ENCODE measurements at regions not wholly inside any gene's neighbourhood (a gene's known extent, or its start where the extent isn't known, plus 50 kb on each side); places are given as distances from the start of the nearest gene placed in this dataset.
"Not testable (repeated sequence)": the region's sequence is repeated elsewhere in the genome, so short reads cannot be mapped to it uniquely, and the experiment has no call there.

DNA sequence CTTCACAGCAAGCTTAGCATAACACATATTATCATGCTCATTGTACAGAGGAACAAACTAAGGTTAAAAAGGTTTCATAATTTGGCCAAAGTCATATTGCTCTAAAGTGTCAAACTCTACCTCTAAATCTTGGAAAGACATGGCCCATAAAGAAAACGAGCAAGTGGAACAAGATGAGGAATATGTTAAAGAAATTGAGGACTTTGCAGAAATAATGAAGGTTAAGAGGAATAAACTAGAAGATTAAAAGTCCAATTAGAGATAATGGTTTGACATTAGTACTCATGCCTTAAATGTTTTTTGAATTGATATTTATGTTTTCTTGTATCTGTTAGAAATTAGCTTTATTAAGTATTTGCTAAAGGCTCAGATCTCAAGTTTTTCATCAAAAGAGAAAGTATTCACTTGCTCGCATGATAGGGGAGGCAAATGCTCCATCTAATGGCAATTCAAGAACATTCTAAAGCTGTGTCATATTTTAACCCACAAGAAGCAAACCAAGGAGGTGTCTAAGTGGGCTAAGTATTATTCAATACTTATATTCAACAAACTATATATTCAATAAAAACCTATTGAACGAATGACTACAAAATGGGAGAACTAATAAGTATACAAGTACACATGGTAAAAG lies 192.9 kb upstream of the SPTLC3 start:
- DNase-seq (ENCODE audit: extremely low spot score, insufficient read length, low read depth): no peak
- no peak for FAIRE-seq

DNA sequence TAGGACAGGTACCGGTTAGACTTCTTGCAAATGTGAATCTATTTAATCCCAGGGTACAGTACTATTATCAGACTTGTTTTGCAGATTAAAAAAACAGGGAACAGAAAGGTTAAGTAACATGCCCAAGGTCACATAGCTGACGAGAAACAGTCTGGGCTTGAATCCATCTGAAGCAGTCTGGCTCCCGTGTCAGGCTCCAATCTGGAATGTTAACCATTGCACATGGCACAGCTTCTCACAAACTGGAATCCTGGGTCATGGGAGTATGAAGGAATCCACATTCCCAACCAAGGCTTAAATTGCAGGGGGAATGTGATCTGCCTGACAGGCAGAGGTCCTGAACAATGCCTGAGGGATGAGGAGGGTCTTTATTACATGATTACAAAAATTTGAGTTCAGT lies 187.5 kb upstream of the SPTLC3 start:
- DNase-seq (ENCODE audit: extremely low spot score, insufficient read length, low read depth) (no peak), FAIRE-seq (no peak)

DNA sequence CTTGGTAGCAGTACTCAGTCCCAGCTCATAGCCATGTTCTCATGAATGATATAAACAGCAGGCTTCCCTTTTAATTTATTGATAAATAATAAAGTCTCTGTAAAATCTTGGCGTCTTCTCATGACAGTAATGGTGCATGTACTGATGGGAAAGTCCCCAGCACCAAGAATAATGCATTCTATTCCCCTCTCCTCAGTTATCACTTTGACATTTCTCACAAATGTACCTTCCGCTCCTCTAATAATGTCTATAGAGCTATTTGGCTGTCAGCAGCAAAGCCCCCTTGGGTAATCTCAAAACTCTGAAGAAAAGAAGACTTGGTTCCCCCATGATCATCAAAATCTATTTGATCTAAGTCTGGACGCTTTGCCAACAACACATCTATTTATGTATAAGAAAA lies 185.0 kb upstream of the SPTLC3 start:
- DNase-seq (ENCODE audit: extremely low spot score, insufficient read length, low read depth): no peak
- FAIRE-seq: no peak

DNA sequence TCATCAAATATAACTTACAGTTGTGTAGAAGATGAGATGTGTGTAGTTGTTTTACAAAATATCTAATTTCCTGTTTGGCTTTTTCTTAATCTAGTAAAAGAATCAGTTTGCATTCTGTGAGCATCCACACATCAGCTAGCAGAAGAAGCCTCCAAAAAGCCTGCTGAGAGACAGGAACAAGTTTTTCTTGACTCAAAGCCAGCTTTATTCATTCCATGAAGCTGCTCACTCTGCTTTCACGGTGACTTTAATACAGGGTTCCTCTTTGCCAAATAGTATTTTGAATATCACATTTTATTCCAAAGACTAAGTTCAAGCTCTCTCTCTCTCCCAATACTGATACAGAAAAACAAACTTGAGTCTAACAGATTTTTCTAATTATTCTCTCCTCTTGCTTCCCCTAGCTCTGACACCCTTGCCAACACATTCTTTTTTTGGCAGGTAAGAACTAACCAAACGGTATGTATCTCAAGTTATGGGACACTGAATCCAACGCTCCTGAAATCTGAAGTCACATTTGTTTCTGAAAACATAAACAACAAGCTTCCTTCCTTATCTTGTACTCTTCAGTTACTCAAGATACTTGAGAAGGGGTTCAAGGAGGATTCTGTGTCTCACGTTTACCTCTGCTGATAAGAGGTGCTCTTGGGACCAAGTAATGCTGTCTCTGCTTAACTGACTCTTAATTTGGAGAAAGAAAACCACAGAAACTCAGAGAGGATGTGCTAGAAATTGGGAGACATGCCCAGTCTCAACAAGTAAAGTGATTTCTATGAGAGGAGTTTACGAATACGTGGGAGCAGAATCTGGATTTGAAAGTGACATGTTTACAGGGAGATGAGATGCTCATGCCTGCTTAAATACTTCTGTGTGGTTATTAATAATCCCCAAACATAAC lies 184.2 kb upstream of the SPTLC3 start:
- no peak for FAIRE-seq
- no peak for DNase-seq (ENCODE audit: extremely low spot score, insufficient read length, low read depth)

DNA sequence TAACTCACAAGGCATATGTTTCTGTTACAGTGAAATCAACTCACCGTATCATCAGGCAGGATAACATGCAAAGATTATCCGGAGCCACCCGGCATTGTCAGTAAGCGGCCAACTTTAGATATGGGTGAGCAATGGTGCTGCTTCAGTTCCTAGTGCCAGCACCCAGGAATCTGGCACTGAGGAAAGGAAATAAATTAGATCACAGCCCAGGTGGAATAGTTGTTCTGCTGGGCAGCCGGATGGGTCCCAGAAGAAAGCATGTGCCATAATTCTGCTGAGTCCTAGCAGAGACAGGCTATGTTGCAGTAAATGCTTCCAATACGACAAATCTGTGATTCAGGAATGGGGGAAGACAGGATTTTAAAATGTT lies 183.6 kb upstream of the SPTLC3 start:
- DNase-seq (ENCODE audit: extremely low spot score, insufficient read length, low read depth) (no peak), FAIRE-seq (no peak)

DNA sequence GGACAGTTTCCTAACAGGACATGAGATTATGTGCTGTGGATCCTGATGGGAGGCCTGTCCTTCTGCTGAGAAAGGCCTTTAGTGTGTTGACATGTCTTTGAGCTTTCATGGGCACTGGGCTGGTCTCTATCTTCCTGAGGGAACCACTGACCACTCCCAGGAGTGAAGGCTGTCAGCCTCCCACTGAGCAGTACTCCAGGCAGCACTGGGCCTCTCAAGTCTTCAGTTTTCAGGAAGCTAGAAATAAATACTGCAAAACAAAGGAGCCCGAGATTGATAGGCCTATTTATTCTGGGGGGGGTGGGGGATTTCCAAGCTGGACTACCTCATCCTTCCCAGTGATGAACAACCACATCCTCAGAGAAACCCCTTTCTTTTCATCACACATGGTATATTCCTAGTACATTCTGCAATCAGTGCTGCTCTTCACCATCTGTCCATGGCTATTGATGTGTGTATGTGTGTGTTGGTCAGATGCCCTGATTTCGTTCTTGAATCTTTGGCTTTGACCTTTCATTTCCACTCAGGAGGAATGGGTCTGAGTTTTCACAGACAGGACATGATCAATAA lies 180.9 kb upstream of the SPTLC3 start:
- no peak for FAIRE-seq
- no peak for DNase-seq (ENCODE audit: extremely low spot score, insufficient read length, low read depth)

DNA sequence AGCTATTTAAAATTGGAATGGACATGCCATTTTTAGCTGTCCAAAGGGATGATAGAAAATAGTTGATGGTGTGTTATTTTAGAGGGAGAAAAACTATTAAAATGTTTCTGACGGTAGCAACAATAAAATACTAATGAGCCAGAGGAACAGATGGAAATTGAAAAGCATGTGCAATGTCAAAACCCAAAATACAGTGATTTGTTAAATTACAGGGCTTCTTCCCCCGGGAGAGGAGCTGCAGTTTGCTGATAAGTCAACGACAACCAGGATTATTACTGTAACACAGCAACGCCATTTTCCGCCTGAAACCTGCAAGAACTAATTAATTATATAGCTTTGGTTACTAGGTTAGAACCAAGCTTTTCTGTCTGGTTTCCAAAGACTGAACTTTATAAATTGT lies 179.6 kb upstream of the SPTLC3 start:
- FAIRE-seq: no peak
- DNase-seq (ENCODE audit: extremely low spot score, insufficient read length, low read depth): no peak

DNA sequence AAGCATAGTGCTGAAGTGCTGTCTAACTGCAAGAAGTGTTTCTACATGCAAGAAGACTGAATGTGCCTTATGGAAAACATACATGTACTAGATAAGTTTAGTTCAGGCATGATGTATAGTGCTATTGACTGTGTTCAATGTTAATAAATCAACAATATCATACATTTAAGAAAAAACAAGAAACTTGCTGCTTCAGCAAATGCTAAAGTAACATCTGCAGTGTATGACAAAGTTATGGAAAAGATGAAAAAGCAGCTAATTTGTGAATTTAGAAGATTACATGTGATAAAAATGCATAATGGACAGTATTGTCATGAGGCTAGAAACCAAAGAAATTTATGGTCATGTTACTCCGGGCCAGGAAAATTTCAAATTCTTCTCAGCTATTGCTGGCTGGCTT lies 174.9 kb upstream of the SPTLC3 start:
- no peak for DNase-seq (ENCODE audit: extremely low spot score, insufficient read length, low read depth)
- no peak for FAIRE-seq

DNA sequence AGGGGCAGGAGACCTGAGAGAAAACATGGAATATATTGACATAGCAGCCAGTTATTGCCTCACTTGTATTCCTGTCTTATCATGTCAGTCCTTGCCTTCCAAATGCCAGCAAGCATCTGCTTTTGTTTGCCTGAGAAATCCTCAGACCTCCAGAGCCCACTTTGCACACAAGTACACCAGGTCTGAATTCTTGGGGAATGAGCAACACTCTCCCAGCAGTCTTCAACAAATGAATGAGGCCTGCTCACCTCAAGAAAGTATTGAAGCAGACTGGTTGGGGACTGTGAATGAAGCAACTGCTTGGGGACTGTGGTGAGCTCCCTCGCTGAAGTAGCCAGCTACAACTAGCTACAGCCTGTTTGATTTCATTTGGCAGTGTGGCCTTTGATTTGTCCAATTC lies 172.8 kb upstream of the SPTLC3 start:
- no peak for FAIRE-seq

DNA sequence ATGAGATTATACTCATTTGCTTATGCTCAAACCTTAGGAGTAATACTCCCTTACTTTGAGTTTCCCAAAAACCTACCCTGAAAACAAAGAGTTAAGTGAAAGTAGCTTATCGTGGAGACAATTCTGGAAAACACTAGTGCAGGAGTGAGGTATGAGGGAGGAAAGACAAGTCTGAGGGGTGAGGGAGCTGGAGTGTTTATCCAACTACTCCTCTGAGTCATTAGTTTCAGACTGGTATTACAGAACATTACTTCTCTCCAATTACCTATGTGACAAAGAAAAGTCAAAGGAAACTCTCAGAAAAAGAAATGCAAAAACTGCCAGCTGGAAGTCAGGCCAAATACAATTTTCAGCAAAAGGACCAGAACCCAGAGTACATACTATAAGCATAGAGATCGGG lies 171.1 kb upstream of the SPTLC3 start:
- no peak for DNase-seq (ENCODE audit: extremely low spot score, insufficient read length, low read depth)
- no peak for FAIRE-seq

More for the DNA sequence above, 172.8 kb upstream of the SPTLC3 start:
- no peak for DNase-seq (ENCODE audit: extremely low spot score, insufficient read length, low read depth)

DNA sequence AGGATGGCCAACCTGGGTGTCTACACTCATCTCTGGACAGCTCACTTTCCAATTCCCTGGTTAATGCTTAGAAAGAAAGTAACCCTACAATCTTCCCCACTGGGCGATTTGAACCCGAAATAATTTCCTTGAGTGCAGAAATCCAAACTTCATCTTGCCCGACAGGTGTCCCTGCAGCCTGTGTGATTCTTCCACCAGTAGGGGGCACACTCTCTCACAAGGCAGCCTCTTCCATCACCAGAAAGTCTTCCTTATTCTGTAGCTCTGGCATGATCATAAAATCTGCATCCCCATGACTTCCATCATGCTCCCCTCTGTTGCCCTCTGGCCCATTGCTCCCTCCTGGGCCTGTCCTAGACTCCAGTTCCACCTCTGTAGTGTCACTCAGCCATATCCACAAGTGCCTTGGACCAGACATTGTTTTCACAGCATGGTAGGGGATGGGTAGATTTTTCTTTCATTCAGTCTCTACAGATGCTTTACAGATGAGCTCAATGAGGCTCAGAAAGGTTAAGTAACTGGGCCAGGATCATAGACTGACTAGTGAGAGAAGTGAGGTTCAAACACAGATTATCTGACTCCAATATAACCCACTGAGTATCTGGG lies 170.4 kb upstream of the SPTLC3 start:
- FAIRE-seq (no peak), DNase-seq (ENCODE audit: extremely low spot score, insufficient read length, low read depth) (no peak)

DNA sequence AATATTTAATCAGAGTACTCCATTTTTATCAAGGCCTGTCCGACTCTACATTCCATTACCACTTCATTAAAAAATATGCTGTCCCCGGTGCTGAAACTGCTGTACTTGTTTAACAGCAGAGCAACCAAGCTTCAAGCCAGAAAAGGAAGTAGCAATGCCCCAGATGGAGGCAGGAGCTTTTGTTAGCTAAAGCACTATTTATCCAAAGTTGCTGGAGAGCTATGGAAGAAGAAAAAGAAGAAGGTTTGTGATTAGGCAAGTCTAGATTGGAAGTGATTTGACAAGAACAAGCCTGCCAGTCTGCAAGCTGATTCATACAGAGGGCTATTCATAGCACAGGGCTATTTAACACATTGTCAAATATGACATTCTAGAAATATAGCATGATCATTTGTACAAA lies 160.9 kb upstream of the SPTLC3 start:
- no peak for FAIRE-seq

DNA sequence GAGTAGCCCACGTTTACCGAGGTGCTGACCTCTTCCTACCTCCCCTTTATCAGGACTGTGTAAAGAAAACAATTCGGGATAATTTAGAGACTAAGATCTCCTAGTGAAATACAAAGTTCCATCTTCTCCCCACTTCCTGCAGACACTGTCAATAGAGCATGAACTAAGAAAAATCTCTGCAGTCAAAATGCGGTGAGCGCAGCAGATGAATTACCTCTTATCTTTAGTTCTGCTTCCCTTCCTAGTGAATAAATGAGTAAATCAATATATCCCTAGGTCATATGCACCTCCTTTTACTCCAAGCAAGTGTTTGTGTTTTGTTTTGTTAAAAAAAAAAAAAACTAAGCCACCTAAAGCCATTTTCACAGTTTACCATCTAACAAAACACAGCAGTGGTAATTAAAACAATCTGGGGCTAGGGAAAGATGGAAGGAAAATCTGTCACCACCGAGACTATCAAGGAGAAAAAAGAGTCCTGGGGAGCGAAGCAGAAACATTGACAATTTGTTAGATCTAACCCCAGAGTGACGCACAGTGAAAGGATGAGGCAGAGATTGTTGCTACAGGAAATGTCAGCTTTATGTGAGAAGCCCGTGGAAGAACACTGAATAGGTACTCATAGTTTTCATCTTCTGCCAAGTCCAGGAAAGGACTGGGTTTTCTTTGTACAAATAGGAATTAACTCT lies 159.4 kb upstream of the SPTLC3 start:
- FAIRE-seq: no peak

More for the DNA sequence above, 160.9 kb upstream of the SPTLC3 start:
- no peak for DNase-seq (ENCODE audit: extremely low spot score, insufficient read length, low read depth)

DNA sequence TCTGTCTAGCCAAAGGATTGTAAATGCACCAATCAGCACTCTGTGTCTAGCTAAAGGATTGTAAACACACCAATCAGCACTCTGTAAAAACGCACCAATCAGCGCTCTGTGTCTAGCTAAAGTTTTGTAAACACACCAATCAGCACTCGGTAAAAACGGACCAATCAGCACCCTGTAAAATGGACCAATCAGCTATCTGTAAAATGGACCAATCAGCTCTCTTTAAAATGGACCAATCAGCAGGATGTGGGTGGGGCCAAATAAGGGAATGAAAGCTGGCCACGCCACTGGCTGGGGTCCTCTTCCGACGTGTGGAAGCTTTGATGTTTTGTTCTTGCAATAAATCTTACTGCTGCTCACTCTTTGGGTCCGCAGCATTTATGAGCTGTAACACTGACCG lies 151.1 kb upstream of the SPTLC3 start:
- not testable (repeated sequence) for FAIRE-seq; DNase-seq (ENCODE audit: extremely low spot score, insufficient read length, low read depth)

More for the DNA sequence above, 159.4 kb upstream of the SPTLC3 start:
- no peak for DNase-seq (ENCODE audit: extremely low spot score, insufficient read length, low read depth)

DNA sequence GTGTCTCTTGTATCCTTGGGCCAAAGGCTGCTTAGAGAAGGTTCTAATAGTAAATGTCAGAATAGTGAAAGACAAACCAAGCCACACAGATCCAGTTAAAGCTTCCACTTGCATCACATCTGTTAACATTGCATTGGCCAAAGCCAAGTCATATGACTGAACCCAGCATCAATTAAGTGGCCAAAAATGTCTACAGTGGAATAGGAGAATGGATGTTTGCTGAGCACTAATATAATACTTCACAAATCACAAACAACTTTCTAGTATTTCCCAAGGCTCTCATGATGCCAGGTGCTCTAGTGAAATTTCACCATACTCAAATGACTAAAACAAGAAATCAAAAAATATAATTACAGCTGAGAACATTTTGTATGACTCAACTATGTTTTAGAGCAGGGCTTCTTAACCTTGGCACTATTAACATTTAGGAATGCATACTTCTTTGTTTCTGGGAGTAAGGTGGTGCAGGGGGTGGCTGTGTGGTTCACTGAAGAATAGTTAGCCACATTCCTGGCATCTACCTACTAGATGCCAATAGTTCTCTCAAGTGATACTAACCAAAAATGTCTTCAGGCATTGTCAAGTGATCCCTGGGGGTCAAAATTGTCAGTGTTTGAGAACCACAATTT lies 148.0 kb upstream of the SPTLC3 start:
- FAIRE-seq: no peak
- DNase-seq (ENCODE audit: extremely low spot score, insufficient read length, low read depth): no peak

DNA sequence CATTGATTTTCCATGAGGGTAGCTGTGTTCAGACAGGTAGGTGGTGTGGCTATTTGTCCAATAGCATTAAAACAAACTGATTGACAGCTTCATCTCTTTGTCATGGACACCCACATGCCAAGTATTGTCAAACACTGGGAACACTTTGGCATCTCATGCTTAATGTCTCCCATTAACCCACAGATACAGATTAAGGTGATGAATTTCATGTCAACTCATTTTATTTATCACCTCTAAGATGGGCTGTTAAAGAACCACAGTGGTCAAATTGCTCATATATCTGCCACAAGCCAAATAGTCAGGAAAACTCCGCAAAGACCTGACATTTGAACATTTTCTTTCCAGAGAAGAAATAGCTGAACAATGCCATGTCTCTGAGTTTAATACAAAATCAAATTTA lies 139.1 kb upstream of the SPTLC3 start:
- no peak for FAIRE-seq

DNA sequence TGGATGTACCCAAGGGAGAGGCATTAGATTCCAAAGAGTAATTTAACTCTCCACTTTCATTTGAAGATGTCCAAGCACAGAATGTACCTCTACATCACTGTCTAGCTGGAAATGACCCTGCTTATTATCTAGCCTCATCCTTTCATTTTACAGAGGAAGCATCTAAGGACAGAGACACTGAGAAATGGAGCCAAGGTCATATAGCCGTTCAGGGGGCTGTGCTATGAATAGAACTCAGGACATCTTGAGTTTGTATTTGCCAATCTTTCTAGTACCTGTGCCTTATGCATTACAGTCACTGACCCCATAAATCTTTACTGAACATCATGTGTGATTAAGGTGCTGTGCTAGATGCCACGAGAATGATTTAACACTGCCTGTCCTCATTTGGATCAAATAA lies 138.2 kb upstream of the SPTLC3 start:
- no peak for DNase-seq (ENCODE audit: extremely low spot score, insufficient read length, low read depth)
- no peak for FAIRE-seq

More for the DNA sequence above, 139.1 kb upstream of the SPTLC3 start:
- no peak for DNase-seq (ENCODE audit: extremely low spot score, insufficient read length, low read depth)

DNA sequence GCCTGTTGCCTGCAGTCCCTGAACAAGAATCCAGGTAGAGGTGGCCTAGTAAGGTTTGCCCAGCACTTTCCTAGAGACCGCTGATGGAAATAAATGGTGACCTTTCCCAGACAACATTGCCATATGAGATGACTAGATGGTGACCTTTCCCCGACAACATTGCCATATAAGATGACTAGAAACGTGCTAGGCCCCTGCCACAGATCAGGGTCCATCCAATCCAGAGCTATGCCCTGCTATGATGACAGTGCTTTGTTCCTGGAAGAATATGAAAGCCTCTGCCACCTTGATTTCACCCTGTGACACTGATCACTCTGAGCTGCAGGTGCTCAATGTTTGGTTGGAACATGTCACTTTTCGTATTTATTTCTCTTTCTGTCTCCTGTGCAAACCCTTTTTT lies 133.8 kb upstream of the SPTLC3 start:
- FAIRE-seq (no peak), DNase-seq (ENCODE audit: extremely low spot score, insufficient read length, low read depth) (no peak)

DNA sequence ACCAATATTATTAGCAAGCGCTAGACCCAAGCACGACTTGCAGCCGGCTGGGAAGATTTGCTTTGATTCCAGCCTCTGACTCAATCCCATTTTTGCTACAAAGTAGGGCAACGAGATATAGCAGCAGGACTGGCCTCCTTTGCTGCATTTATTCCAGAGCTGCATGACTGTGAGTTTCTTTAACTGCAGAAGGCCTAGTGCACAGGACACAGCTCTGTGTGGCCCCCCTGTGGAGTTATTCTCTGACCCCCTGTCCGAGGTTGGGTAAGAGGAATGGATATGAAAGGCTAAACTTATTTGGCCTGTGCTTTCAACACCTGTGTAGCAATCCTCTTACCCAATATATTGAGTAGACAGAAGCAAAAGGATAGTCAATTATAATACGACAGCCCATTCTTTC lies 133.3 kb upstream of the SPTLC3 start:
- DNase-seq (ENCODE audit: extremely low spot score, insufficient read length, low read depth): no peak
- no peak for FAIRE-seq
